Neural progenitor cell (in vitro differentiated cells): ENCODE measurements at regions not wholly inside any gene's neighbourhood (a gene's known extent, or its start where the extent isn't known, plus 50 kb on each side); places are given as distances from the start of the nearest gene placed in this dataset.

Source experiments
- DNase-seq: peaks from one replicate; pipeline ENCODE4 v3.0.0-alpha.2; 2016; ENCODE audit warnings: low spot score
- H2AFZ ChIP-seq: fragments of 200-600 bp; sonication (generic); replicated peaks from 2 replicates; pipeline ENCODE4 v1.6.1; 2016; ENCODE audit warnings: antibody characterized with exemption
- H3F3A ChIP-seq: fragments of 200-600 bp; sonication (generic); 2 replicates; pipeline ENCODE4 v1.6.1; 2016; ENCODE audit warnings: antibody characterized with exemption, low read depth
- H3K27ac ChIP-seq: fragments of 200-600 bp; sonication (generic); 2 replicates; pipeline ENCODE4 v1.5.1; 2016; ENCODE audit warnings: mild to moderate bottlenecking
- H3K27me3 ChIP-seq: fragments of 200-600 bp; sonication (generic); 2 replicates; pipeline ENCODE4 v1.6.1; 2016; ENCODE audit warnings: mild to moderate bottlenecking, moderate library complexity
- H3K36me3 ChIP-seq: fragments of 200-600 bp; sonication (generic); 2 replicates; pipeline ENCODE4 v1.5.1; 2016
- H3K4me1 ChIP-seq: fragments of 200-600 bp; sonication (generic); 2 replicates; pipeline ENCODE4 v1.6.1; 2016; ENCODE audit warnings: mixed run types
- H3K4me2 ChIP-seq: fragments of 200-600 bp; sonication (generic); 2 replicates; pipeline ENCODE4 v1.6.1; 2016
- H3K4me3 ChIP-seq: fragments of 200-600 bp; sonication (generic); 2 replicates; pipeline ENCODE4 v1.5.1; 2016
- H3K79me2 ChIP-seq: fragments of 200-600 bp; sonication (generic); 2 replicates; pipeline ENCODE4 v1.6.1; 2016; ENCODE audit warnings: low read depth
- H3K9ac ChIP-seq: fragments of 200-600 bp; sonication (generic); 2 replicates; pipeline ENCODE4 v1.6.1; 2016
- H3K9me3 ChIP-seq: fragments of 200-600 bp; sonication (generic); 2 replicates; pipeline ENCODE4 v1.5.1; 2016; ENCODE audit warnings: low read depth
- H4K20me1 ChIP-seq: fragments of 200-600 bp; sonication (generic); 2 replicates; pipeline ENCODE4 v1.6.1; 2016; ENCODE audit warnings: low read depth
- H3K27ac Mint-ChIP-seq: 3 replicates; pipeline ENCODE4 v1.8.0; 2021; ENCODE audit warnings: mixed read lengths
- H3K27me3 Mint-ChIP-seq: 2 replicates; pipeline ENCODE4 v1.8.0; 2022; ENCODE audit warnings: low read depth, mild to moderate bottlenecking, inconsistent platforms, moderate library complexity, mixed read lengths; ENCODE audit not compliant: insufficient read depth
- H3K36me3 Mint-ChIP-seq: 3 replicates; pipeline ENCODE4 v1.8.0; 2021; ENCODE audit warnings: mixed read lengths
- H3K4me1 Mint-ChIP-seq: 3 replicates; pipeline ENCODE4 v1.8.0; 2021; ENCODE audit warnings: mixed read lengths
- H3K4me3 Mint-ChIP-seq: 3 replicates; pipeline ENCODE4 v1.8.0; 2021; ENCODE audit warnings: mild to moderate bottlenecking, moderate library complexity, mixed read lengths
- H3K9me3 Mint-ChIP-seq: 3 replicates; pipeline ENCODE4 v1.8.0; 2020; ENCODE audit warnings: mixed read lengths
- CTCF ChIP-seq: fragments of 200-600 bp; sonication (generic); IDR thresholded peaks from 2 replicates; pipeline ENCODE4 v1.5.1; 2017; ENCODE audit warnings: antibody characterized with exemption, mild to moderate bottlenecking
- EZH2 ChIP-seq: fragments of 200-600 bp; sonication (generic); IDR thresholded peaks from 2 replicates; pipeline ENCODE4 v1.6.1; 2017; ENCODE audit warnings: antibody characterized with exemption, mild to moderate bottlenecking, moderate library complexity
- EZH2phosphoT487 ChIP-seq: fragments of 200-600 bp; sonication (generic); IDR thresholded peaks from 2 replicates; pipeline ENCODE4 v1.6.1; 2017; ENCODE audit warnings: antibody characterized with exemption

- H3K4me1 ChIP-seq, result no peaks in the 10 kb centered on the region
- H3F3A ChIP-seq, result no peaks in the 10 kb centered on the region
- H2AFZ ChIP-seq, result peak overlapping the region; percentile 26
- no peaks in the 10 kb centered on the region for H3K27me3 ChIP-seq
- Mint-ChIP-seq H3K27me3 (no peaks in the 10 kb centered on the region), H3K4me3 (no peak overlapping the region), H3K27ac (no peak overlapping the region), H3K36me3 (no peaks in the 10 kb centered on the region), H3K4me1 (no peaks in the 10 kb centered on the region), H3K9me3 (peaks cover 7% of the 10 kb centered on the region)
- no peak overlapping the region for H3K9ac ChIP-seq
- TF ChIP-seq EZH2phosphoT487 (no peak), CTCF (no peak), EZH2 (no peak)
- H4K20me1 ChIP-seq, result no peaks in the 10 kb centered on the region
- H3K36me3 ChIP-seq, result no peaks in the 10 kb centered on the region
- H3K9me3 ChIP-seq, result no peaks in the 10 kb centered on the region
- H3K4me2 ChIP-seq, result no peak overlapping the region
- H3K79me2 ChIP-seq, result no peaks in the 10 kb centered on the region
- DNase-seq, result no peak
- no peak overlapping the region for H3K4me3 ChIP-seq
- no peak overlapping the region for H3K27ac ChIP-seq
These were observed 811.9 kb upstream of the PCDH7 start for GRCh38 chr4:29908276-29908675.

- Histone ChIP-seq H3K27me3 (no peaks in the 10 kb centered on the region), H4K20me1 (no peaks in the 10 kb centered on the region), H3F3A (no peaks in the 10 kb centered on the region), H2AFZ (no peak overlapping the region), H3K4me1 (no peaks in the 10 kb centered on the region), H3K27ac (no peak overlapping the region), H3K9me3 (no peaks in the 10 kb centered on the region), H3K36me3 (no peaks in the 10 kb centered on the region), H3K4me3 (no peak overlapping the region), H3K9ac (no peak overlapping the region), H3K4me2 (no peak overlapping the region), H3K79me2 (no peaks in the 10 kb centered on the region)
- Mint-ChIP-seq H3K27me3 (no peaks in the 10 kb centered on the region), H3K9me3 (no peaks in the 10 kb centered on the region), H3K27ac (no peak overlapping the region), H3K36me3 (no peaks in the 10 kb centered on the region), H3K4me3 (no peak overlapping the region), H3K4me1 (no peaks in the 10 kb centered on the region)
- DNase-seq, result no peak
- TF ChIP-seq EZH2 (no peak), CTCF (no peak), EZH2phosphoT487 (no peak)
These were observed 792.3 kb upstream of the PCDH7 start for GRCh38 chr4:29927895-29928294.

GRCh38 chr4:29948451-29948850, 771.7 kb upstream of the PCDH7 start:
- Histone ChIP-seq H3K4me1 (no peaks in the 10 kb centered on the region), H4K20me1 (no peaks in the 10 kb centered on the region), H3K9me3 (no peaks in the 10 kb centered on the region), H3K4me2 (no peak overlapping the region), H3K27me3 (no peaks in the 10 kb centered on the region), H3K27ac (no peak overlapping the region), H2AFZ (no peak overlapping the region), H3K36me3 (no peaks in the 10 kb centered on the region), H3K9ac (no peak overlapping the region), H3K79me2 (no peaks in the 10 kb centered on the region), H3K4me3 (no peak overlapping the region), H3F3A (no peaks in the 10 kb centered on the region)
- no peaks in the 10 kb centered on the region for H3K36me3 Mint-ChIP-seq
- H3K27ac Mint-ChIP-seq, result no peak overlapping the region
- TF ChIP-seq EZH2phosphoT487 (no peak), CTCF (no peak), EZH2 (no peak)
- H3K9me3 Mint-ChIP-seq, result no peaks in the 10 kb centered on the region
- DNase-seq, result no peak
- no peaks in the 10 kb centered on the region for H3K4me1 Mint-ChIP-seq
- H3K4me3 Mint-ChIP-seq, result no peak overlapping the region
- no peaks in the 10 kb centered on the region for H3K27me3 Mint-ChIP-seq

GRCh38 chr4:29948858-29949257, 771.3 kb upstream of the PCDH7 start:
- DNase-seq, result no peak
- no peaks in the 10 kb centered on the region for H3K36me3 ChIP-seq
- Mint-ChIP-seq H3K4me3 (no peak overlapping the region), H3K4me1 (no peaks in the 10 kb centered on the region), H3K27me3 (no peaks in the 10 kb centered on the region), H3K9me3 (no peaks in the 10 kb centered on the region), H3K27ac (no peak overlapping the region), H3K36me3 (no peaks in the 10 kb centered on the region)
- no peak overlapping the region for H3K4me2 ChIP-seq
- H3K9me3 ChIP-seq, result no peaks in the 10 kb centered on the region
- TF ChIP-seq EZH2phosphoT487 (no peak), EZH2 (no peak), CTCF (no peak)
- no peak overlapping the region for H2AFZ ChIP-seq
- H3K9ac ChIP-seq, result no peak overlapping the region
- H3K4me1 ChIP-seq, result no peaks in the 10 kb centered on the region
- no peak overlapping the region for H3K27ac ChIP-seq
- no peaks in the 10 kb centered on the region for H4K20me1 ChIP-seq
- no peak overlapping the region for H3K4me3 ChIP-seq
- H3F3A ChIP-seq, result no peaks in the 10 kb centered on the region
- no peaks in the 10 kb centered on the region for H3K79me2 ChIP-seq
- no peaks in the 10 kb centered on the region for H3K27me3 ChIP-seq
